Midbrain (tissue), 1 donor: ENCODE measurements at regions not wholly inside any gene's neighbourhood (a gene's known extent, or its start where the extent isn't known, plus 50 kb on each side); places are given as distances from the start of the nearest gene placed in this dataset.
"Not testable (repeated sequence)": the region's sequence is repeated elsewhere in the genome, so short reads cannot be mapped to it uniquely, and the experiment has no call there.

ENCODE experiments used
- DNase-seq: peaks from one replicate; lab custom pipeline; 2025; lab: John Stamatoyannopoulos, UW

GRCh38 chr18:30625961-30626360, 416.6 kb downstream of the DSC3 start:
- no peak for DNase-seq

DNA sequence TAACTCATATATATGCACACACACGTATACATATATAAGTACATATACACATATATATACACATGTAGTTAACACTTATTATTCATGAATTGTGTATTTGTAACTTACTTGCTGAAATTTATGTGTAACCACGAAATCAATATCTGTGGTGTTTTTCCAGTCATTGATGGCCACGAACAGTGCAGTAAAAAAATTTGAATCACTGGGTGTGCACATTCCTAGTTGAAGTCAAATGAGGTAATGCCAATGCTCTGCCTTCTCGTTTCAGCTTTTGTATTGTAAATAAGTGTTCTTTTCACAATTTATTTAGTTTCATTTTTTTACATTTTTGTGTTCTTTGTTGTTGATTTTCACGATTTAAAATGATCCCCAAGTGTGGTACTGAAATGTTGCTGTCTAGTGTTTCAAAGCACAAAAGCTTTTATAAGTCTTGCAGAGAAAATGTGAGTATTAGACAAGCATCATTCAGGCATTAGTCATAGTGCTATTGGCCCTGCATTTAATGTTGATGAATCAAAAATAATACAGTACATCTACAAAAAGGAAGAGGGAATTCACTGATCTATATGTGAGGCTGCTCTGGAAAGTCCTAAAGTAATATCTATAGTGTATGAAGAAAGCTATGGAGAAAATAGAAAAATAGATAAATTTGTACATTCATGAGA, 419.0 kb downstream of the DSC3 start:
- DNase-seq, result no peak

DNA sequence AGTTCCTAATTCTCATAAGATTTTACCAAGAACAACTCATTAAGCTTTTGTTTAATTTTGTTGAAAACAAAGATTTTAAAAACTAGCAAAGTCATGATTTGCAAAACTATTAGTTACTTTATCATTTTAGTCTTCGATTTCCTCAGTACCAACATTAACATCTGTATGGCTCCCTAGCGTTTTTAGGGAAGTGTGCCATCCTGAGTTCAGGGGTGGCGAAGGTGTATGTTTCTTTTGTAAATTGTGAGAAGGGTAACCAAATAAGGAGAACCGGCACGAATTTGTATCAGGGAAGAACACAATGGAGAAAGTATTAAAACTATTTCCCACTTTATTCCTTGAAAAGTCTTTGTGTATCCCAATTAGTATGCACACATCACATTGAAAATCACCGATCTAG, 419.9 kb downstream of the DSC3 start:
- no peak for DNase-seq

GRCh38 chr18:30622104-30622503, 420.4 kb downstream of the DSC3 start:
- DNase-seq, result no peak

DNA sequence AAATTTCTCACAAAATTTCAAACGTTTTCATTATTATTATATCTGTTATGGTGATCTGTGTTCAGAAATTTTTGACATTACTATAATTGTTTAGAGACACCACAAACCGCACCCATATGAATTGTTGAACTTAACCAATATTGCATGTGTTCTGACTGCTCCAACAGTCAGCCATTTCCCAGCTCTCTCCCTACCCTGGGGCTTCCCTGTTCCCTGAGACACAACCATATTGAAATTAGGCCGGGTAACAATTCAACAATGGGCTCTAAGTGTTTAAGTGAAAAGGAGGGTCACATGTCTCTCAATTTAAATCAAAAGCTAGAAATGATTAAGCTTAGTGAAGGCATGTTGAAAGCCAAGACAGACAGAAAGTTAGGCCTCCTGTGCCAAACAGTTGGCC, 424.0 kb downstream of the DSC3 start:
- DNase-seq, result no peak

DNA sequence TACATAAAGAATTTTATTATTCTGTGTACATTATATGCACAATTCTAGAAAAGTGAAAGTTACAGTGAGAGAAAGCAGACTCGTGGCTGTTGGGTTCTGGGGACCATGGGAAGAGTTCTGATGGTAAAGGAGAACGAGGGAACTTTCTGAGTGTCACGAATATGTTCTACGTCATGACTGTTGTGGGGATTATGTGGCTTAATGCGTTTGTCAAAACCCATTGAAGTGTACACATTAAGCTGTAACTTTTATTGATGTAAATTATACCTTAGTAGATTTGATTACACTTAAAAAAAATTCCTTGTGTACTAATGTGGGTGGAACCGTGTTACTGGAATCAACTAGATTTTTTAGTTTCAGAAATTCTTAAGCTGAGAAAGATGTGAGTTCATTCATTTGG, 426.1 kb downstream of the DSC3 start:
- DNase-seq, result no peak

GRCh38 chr18:30613467-30613801, 429.1 kb downstream of the DSC3 start:
- no peak for DNase-seq

GRCh38 chr18:30601541-30601940, 441.0 kb downstream of the DSC3 start:
- no peak for DNase-seq

DNA sequence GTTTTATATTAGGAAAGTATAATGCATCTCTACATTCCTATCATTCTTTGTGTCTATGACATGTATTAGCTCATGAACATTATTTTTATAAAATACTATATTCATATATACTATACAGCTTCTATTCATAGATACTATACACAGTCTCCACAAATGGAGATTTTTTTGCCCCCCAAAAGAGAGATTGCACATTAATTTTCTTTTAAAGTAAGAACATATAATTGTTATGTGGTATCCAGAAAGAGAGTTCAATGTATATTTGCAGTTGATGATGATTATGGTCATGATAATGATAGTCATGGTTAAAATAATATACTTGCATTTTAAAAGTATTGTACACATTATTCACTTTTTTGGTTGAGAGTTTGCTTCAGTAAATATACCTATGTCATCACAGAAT, 445.3 kb downstream of the DSC3 start:
- DNase-seq, result no peak

GRCh38 chr18:30596635-30597034, 445.9 kb downstream of the DSC3 start:
- DNase-seq, result no peak

DNA sequence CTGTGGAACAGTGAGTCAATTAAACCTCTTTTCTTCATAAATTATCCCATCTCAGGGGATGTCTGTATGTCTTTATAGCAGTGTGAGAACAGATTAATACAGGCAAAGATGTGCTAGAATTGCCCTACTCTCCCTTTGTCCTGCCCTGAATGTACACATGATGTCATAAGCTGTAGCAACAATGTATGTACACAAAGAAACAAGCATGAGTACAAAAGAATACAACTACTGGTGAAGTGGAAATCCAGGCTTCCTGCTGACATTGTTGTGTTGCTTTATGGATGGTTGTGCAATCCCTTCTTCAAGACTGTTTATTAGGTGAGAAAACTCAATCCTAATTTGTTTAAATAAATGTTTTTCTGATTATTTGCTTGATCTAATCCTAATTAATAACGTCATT, 446.6 kb downstream of the DSC3 start:
- no peak for DNase-seq

- not testable (repeated sequence) for DNase-seq
Measured at GRCh38 chr18:30594911-30595310, 447.6 kb downstream of the DSC3 start.

GRCh38 chr18:30591462-30591861, 451.1 kb downstream of the DSC3 start:
- DNase-seq, result no peak

GRCh38 chr18:30588673-30589164, 453.8 kb downstream of the DSC3 start:
- DNase-seq, result no peak

GRCh38 chr18:30583768-30584167, 458.8 kb downstream of the DSC3 start:
- no peak for DNase-seq

GRCh38 chr18:30582078-30582477, 460.5 kb downstream of the DSC3 start:
- DNase-seq, result no peak

GRCh38 chr18:30578707-30579106, 463.8 kb downstream of the DSC3 start:
- DNase-seq, result no peak

DNA sequence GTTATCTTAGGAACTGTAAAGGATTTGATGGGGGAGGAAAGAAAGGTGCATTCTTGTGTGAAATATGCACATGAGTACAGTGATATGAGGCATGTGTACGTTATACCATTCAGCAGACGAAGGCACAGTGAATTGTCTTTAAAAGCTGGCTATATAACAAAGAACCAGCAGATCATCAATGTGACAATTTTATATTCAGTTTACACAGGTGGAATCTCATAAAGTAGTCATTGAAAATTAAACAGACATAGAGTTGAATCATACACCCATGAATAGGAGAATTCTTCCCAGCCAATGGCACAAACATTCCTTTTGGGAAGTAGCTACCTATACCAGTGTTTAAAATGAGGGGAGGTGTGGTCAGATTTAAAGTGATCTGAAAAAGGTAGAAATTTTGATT, 470.3 kb downstream of the DSC3 start:
- DNase-seq, result no peak

- no peak for DNase-seq
Measured at GRCh38 chr18:30568333-30568732, 474.2 kb downstream of the DSC3 start.

- no peak for DNase-seq
Measured at GRCh38 chr18:30566877-30567276, 475.7 kb downstream of the DSC3 start.

- DNase-seq, result no peak
Measured at GRCh38 chr18:30562231-30562630, 480.3 kb downstream of the DSC3 start.

DNA sequence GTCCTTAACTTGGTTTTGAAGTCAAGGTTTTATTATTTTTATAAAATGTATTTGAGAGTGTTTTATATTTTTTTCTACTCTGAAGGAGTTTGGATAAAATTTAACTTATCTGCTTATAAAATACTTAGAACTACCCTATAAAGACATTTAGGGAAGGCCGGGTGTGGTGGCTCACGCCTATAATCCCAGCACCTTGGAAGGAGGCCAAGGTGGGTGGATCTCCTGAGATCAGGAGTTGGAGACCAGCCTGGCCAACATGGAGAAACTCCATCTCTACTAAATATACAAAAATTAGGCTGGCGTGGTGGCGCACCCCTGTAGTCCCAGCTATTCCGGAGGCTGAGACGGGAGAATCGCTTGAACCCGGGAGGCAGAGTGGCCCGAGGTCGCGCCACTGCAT, 486.4 kb downstream of the DSC3 start:
- no peak for DNase-seq

GRCh38 chr18:30545393-30545792, 497.1 kb downstream of the DSC3 start:
- no peak for DNase-seq

GRCh38 chr18:30544141-30544540, 498.4 kb downstream of the DSC3 start:
- no peak for DNase-seq

DNA sequence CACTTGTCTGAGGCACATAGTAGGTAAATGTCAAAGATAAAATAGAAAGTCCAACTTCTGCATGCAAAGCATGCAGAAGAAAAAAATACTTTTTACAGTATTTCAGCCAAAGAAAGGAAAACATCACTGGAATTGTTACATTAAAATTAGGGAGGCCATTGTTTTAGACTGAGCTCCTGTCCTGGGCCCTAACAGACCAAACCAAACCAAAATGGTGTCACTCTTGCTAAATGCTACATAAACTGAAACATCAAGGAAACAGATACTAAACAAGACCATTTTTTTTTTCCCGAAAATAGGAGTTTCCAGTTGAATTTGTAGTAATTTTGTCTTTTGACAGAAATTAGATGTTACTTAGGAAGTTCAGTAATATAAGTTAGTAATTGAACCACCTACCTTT, 508.8 kb downstream of the DSC3 start:
- DNase-seq, result no peak
